SKM-1 treated with dmso at 0.1 percent for 144 hours (cell line): ENCODE measurements at regions not wholly inside any gene's neighbourhood (a gene's known extent, or its start where the extent isn't known, plus 50 kb on each side); places are given as distances from the start of the nearest gene placed in this dataset.

Experiments used
- DNase-seq: peaks from one replicate; lab custom pipeline; 2025; ENCODE audit not compliant: unreplicated experiment; lab: John Stamatoyannopoulos, UW

DNA sequence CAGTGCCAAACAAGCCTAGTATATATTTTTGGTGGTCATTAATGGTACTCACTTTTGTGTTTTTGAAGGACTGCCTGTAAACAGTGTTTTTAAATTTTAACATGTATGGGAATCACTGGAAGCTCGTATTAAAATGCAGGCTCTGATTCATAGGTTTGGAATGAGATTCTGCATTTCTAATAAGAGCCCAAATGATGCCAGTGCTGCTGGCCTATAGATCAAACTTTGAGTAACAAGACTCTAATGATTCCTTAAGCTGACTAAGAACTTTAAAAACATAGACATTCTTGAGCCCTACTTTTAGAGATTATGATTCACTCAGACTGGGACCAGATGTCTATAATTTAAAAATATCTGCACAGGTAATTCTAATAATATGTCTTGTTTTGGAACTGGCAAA, 823.2 kb upstream of the LCORL start:
- no peak for DNase-seq

DNA sequence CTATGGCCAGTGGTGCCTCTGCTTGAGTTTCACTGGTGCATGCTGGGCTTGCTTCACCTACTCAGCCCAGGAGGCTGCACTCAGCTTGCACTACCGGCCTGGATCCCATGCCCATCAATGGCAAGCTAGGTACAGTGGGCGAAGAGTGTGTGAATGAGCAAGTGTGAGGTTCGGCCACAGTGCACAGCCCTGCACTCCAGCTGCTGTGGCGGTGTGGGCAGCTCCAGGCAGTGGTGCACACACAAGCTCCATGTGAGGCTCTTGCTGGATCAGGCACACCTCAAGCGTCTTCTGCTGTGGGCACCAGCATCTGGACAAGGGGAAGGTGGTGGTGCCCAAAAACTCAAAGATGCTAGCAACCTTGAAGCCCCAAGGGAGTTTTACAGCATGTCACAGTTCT, 820.9 kb upstream of the LCORL start:
- DNase-seq = no peak

DNA sequence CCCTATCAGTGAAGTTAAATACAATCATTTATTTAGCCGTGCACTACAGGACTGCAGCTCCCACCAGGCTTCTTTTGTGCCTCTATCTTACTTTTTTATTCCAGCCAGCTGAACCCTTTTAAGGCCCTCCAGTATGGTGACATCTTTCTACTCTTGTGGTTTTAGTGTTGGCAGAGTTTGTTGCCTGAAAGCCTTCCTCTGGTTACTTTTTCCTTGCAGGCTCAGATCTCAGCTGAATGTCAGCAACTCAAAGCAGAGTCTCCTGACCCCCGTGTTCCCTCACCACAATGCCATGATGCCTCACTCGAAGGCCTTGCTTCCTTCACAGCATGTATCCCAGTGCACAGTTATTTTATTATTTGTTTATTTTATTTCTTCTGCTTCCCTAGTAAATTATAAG, 818.9 kb upstream of the LCORL start:
- DNase-seq = no peak

DNA sequence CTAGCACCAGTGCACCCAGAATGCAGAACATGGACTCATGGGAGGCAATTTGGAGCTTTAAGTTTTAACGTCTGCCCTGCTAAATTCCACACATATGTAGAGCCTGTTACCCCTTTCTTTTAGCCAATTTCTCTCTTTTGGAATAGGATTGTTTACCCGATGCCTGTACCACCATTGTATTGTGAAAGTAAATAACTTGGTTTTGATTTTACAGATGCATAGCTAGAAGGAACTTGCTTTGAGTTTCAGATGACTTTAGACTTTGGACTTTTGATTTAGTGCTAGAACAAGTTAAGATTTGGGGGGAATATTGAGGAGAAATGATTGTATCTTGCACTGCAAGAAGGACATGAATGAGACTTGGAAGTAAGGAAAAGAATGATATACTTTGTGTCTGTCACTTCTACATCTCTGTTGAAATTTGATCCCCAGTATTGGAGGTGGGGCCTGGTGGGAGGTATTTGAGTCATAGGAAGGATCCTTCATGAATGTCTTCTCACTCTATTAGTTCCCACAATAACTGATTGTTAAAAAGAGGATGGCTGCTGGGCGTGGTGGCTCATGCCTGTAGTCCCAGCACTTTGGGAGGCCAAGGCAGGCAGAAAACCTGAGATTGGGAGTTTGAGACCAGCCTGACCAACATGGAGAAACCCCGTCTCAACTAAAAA, 794.8 kb upstream of the LCORL start:
- DNase-seq = no peak

DNA sequence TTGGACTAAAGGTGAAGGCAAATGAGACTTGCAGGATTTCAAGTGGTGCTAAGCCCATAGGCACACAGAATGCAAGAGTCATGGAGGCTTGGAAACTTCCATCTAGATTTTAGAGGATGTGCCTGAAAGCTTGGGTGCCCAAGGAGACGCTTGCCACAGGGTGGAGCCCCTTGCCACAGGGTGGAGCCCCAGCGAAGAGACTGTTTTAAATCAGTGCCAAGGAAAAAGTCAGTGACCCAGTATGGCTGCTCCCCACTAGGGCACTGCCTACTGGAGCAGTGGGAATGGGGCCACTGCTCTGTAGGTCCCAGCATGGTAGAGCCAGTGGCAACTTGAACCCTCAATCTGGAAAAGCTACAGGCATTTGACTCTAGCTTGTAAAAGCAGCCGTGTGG, 794.2 kb upstream of the LCORL start:
- no peak for DNase-seq

DNA sequence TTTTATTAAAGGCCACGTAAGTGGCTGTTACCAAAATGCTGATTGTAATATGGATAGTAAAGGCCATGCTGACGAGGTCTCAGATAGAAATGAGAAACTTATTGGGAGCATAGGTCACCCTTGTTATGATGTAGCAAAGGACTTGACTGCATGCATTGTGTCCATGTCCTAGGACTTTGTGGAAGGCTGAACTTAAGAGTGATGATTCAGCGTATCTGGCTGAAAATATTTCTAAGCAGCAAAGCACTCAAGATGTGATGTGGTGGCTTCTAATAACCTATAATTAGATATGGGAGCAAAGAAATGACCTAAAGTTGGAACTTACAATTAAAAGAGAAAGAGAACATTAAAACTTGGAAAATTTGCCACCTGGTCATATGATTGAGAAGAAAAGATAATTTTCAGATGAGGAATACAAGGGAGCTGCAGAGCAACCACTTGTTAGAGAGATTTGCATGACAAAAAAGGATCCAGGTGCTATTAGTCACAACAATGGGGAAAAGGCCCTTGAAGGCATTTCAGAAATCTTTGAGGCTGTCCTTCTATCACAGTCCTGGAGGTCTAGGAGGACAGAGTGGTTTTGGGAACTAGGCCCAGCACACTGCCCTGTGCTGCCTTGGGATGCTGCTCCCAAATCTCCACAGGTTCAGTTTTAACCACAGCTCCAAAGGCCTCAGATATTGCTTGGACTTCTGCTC, 793.7 kb upstream of the LCORL start:
- DNase-seq = no peak

DNA sequence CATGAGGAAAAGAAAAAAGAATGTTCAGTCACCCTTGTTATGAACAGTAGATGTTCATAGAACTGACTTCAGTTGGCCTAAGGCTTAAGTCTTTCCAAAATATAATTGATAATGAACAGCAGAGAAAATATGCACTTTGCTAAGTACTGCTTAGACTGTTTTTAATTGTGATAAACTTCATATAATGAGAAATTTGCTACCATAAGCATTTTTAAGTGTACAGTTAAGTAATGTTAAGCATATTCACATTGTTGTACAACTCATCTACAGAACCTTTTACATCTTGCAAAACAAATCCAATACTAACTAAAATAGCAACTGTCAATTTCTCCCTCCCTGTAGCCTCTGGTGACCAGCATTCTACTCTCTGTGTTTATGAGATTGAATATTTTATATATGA, 792.2 kb upstream of the LCORL start:
- DNase-seq = no peak

DNA sequence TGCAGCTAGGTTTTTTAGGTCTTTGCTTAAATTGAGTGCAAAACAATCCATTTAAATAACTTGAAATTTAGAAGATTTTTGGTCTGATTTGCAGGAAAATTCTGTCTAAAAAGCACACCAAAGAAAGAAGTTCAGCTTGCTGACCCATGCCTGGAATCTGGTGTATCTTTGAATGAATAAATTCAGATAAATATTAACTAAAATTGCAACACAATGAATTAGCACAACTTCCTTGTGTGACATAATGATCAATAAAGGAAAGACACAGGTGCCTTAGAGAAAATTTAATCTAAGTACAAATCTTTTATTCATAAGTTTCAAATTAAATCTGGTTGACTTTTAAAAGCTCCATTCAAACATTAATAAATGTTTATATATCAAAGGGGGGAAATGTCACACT, 791.5 kb upstream of the LCORL start:
- no peak for DNase-seq

DNA sequence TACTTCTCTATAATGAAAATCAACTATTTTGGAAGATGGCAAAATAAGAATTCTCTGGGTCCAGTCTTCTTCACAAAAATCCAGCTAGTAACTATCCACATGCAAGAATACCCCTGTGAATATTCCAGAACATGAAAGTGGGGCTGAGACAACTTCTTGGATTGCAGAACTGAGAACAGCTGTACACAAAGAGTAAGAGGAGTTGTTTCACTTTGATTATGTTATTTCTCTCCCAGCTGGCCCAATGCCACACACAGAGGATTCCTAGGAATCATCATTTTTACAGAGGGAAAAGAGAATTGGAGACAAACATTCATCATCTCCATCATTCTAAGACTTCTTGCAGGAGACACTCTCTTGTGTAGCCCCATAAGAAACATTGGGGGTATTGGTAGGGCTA, 782.2 kb upstream of the LCORL start:
- DNase-seq = no peak

DNA sequence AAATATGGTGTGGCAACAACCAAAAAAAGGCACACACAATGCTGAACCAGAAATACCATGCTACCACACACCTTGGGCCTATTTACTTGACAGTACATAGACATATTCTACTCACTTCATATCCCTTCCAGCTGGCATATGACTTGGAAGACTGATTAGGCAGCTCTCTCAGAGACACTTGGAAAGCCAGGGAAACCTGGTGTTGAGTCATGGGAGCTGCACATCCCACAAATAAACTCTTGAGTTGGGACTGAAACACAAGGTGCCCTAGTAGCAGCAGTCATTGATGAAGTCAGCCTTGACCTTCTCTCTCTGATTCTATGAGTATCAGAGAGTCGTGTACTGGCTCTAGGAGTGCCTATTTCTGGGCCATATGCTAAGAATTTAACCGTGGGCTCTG, 776.6 kb upstream of the LCORL start:
- DNase-seq = no peak

DNA sequence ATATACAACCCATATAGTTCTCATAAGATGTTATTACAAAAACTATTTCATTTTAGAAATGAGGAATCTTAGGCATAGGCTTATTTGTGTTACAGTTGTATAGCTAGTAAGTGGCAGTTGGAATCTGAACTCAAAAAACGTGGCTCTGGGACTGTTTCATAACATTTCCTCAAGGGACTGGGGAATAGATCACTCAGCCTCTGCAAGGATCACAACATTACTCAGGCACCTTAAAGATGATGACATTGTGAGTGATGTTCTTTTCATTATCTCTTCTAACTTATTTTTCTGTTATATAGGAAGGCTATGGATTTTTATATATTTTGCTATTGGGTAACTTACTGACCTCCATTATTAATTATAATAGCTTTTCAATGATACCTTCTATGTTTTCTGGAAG, 774.2 kb upstream of the LCORL start:
- DNase-seq = no peak

DNA sequence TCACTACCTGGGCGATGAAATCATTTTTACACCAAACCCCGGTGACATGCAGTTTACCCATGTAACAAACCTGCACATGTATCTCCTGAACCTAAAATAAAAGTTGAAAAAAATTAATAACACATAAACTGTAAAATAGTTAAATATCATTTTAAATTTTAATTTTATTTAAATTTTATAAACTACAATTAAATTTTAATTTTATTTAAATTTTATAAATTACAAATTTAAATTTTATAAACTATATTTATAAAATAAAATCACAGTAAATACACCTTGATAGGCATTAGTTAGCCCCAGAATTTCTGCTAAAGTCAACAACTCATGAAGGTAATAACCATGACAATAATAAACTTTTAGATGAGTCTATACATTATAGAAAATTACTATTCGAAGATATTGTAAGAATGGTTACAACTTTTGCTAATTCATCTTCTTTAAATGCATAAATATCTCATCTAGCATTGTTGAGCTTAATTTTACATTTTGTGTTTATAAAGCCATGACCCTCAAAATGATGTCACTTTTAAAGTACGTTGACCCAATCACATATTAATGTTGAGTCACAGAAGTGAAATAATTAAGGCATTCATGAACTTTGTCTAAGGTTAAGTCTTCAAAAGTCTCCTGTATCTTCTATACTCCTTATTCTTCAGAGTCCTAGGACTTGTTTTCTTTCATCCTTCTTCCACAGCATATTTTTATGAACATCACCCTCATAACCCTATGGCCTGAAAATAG, 755.8 kb upstream of the LCORL start:
- DNase-seq = no peak

DNA sequence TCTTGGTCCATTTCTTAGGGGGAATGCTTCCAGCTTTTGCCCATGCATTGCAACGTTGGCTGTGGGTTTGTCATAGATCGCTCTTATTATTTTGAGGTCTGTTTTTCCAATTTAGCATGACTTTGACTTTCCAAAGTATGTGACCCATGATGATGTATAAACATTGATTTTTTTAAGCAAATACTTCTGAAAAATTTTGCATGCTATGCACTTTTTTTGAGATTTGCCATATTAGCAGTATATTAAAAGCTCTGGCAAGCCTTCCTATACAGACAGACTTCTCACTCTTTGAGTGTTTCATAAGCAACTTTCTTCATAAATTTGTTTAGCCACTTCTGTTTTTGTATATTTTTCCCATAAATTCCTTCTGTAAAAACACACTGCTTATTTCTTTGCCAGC, 746.4 kb upstream of the LCORL start:
- no peak for DNase-seq

DNA sequence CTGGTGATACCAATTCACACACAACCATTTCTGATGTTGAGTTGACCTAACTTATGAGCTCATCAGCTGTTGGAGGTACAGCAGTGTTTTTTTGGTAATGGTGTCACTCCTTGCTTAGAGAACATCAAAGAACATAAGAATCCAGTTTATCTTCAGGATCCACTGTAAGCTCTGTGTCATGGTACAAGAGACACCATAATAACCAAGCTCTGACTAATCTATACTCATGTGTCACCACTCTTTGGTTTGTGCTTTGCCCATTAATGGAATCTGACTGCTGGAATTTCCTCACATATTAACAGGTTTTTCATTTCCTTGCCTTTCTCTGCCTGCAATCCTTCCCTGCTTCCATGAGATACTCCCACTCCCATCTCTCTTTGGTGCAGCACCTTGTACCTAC, 735.1 kb upstream of the LCORL start:
- DNase-seq = no peak

DNA sequence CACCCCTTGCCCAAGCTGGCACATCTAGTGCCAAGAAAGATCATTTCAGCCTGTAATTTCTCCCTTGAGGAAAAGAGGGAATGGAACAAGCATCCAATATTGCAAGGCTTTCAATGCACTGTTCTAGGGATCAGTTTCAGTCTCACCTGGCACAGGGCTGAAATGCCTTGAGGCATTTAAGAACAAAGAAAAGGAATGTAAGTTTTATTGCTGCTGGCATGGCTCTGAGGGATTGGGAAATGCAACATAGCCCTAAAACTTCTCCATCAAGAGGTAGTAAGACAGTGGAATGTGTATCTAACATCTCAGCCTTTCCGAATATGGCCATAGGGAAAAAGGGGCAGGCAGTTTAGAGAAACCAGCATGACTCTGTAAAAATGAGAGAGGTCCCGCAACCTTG, 732.6 kb upstream of the LCORL start:
- DNase-seq = no peak

DNA sequence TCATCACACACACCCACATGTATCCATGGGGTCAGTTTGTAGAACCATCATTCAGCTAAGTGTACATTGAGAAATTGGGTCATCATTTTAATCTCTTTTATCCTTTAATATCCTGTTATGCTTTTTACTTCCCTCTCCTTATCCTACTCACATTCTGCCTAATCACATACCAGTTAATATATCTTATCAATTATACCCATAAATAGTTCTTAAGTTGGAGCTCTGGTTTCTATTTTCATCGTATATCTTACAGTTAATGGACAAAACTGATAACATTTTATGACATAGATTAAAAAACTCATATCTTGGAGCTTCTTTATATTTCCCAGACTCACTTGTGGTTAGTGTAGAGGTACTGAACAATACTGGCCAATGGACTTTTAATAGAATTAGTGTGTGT, 729.5 kb upstream of the LCORL start:
- DNase-seq = no peak

DNA sequence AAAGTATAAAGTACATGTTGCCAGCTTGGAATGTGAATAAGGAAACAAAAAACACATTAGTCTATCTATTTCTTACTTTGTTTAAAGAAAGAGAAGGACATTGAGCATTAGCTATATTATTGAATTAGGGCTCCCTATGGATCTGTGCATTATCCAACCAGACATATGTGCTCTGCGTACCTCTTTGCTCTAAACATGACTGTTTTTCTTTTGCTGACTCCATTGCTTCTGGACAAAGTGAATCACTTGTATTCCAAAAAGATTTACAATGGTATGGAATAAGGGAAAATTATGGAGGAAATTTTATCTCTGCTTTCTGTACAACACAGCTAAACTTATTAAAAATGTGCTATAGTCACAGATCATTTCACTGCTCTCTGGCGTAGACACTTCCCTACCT, 727.8 kb upstream of the LCORL start:
- DNase-seq = no peak

DNA sequence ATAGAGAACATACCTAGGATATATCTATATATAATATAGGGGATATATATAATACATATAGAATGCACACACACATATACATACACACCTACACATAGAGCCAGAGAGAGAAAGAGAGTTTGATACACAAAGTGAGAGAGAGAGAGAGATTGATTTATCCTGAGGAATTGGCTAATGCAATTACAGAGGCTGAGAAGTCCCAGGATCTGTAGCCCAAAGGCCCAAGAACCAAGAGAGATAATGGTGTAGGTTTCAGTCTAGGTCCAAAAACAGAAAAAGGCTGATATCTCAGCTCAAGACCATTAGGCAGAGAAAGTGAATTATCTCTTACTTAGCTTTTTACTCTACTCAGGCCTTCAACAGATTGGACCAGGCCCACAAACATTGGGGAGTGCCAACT, 715.0 kb upstream of the LCORL start:
- no peak for DNase-seq

DNA sequence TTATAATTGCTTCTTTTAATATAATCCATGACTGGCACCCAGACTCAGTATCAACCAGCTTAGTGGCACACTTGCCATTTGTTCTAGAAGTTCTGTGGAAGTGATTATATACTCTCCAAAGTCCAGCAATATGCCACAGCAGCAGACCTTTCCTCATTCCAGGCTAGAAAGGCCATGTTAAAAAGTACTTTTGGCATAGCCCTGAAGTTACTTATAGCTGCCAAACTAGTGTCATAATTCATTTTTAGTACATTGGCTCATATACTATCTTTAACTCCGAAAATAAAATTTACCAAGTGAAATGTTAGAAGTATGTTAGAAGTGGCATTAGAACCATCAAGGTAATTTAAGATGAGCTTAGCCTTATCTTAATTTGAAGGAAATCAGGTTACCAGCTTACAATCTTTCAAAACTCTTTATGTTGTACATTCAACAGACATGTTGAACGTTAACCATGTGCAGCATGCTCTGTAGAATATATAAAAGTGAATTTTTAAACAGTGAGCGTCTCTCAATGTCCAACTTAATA, 714.2 kb upstream of the LCORL start:
- no peak for DNase-seq

DNA sequence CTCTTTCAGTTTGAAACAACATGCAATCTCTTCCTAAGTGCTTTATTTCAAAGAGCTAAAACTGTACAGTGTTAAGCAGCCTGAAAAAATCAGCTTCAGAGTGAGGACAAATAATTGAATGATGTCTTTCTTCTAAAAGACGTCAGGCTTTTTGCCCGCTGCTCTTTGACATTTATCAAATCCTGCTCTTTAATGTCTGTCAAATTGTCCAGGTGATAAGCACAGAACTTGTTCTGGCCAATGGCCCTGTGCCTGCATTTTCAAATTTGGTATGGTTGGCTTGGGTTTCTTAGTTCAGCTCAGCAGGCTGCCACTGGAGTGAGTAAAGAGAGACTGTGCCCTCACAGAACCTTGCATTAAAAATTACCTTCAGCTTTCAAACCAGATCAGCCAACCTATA, 712.9 kb upstream of the LCORL start:
- DNase-seq = no peak

DNA sequence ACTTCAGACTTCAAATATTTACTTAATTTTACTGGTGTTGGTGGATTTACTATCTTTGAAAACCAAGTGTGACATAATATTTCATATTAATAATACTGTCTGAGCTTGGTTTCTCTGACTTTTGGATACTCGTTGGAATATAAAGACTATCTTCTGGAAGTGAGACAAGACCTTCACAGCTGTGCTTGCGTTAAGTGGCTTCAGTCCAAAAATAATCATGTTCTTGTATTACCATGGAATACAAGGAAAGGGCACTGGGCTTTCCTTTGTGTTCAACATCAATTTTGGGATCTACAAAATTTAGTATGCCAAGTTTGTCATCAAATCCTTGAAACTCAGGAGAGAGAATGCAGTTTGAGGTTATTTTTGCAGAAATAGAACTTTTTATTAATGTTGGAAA, 712.4 kb upstream of the LCORL start:
- no peak for DNase-seq

DNA sequence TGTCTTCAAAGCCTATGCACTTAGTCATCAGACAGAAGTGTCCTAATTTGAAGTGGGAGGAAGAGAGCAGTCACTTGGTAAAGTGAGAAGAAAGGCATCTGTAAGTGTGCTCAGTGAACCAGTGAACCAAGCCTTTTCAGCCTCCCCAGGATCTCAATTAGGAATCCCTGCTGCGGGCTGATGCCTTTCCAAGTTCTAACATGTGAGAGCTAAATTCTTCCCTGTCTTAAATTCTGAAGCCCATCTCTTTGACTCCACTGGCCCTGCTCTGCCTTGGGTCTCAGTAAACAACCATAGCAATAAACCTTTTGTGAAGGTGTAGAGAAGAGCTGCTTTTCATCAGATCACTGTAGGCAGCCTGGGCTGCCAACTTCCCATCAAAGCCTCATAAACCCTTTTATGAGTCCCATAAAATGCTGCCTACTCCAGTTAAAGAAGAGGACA, 701.2 kb upstream of the LCORL start:
- DNase-seq = no peak
